ENCODE measurements at regions not wholly inside any gene's neighbourhood (a gene's known extent, or its start where the extent isn't known, plus 50 kb on each side); places are given as distances from the start of the nearest gene placed in this dataset.
A peak's percentile ranks its signal among the peaks of the same experiment; 100 is the strongest.
"Not testable (repeated sequence)": the region's sequence is repeated elsewhere in the genome, so short reads cannot be mapped to it uniquely, and the experiment has no call there.

DNA sequence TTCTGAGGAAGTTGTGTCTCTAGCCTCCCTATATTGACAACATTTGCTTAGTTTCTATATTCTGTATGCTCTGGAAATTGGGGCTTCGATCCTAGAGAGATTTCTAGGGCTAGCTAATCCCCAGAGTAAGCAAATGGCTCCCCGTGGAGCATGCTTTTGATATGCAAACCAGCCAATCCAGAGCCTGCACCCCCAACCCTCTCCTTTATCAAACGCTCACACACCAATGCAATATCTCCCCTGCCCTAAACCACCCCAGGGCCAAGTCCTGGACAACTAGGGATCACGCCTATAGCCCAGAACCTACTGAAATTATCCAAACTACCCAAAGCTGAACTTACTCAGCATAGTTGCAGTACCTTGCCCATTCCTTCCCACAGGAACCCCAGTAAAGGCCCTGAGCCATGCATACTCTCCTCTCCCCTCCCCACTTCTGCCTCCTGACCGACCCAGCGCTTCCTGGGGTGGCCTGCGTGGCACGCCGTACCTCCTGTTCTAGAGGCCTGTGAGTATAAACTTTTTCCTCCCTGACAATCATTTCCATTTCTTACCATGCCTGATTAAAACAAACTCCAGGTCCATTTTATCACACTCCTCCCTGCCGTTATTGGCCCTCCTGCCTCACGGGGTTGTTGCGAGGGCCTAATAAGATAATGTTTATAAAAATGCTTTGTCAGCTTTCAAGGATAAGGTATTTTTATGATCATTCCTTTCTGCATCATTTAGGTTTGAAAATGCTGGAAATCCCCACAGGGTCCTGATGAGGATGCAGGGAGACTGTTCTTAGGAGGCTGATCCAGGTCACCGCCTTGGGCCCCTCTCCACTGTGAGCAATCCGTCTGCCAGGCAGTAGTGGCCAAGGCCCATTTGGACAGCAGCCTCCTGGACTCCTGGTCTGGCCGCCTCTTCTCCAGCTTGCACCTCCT, 102.7 kb downstream of the TENT5C start:
- no peak for DNase-seq

DNA sequence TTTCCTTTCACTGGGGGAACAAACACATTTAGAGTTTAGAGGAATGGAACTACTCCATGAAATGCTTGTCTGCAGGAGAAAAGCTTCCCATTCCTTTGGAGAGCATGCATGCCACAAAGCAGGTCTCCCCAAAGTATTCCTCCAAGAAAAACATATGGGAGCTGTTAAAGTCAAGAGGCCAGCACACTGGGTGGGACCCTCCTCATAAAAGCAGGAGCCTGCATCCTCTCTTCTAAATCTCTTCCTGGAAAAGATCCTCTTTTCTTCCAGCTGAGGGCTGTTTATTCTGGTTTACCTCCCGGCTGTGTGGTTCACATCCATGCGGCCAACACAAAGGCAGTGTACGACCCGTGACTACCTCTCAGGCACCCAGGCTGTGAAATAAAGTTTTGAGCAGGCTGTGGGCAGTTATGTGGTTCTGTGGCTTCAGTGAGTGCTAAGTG, 103.4 kb downstream of the TENT5C start:
- no peak for DNase-seq

DNA sequence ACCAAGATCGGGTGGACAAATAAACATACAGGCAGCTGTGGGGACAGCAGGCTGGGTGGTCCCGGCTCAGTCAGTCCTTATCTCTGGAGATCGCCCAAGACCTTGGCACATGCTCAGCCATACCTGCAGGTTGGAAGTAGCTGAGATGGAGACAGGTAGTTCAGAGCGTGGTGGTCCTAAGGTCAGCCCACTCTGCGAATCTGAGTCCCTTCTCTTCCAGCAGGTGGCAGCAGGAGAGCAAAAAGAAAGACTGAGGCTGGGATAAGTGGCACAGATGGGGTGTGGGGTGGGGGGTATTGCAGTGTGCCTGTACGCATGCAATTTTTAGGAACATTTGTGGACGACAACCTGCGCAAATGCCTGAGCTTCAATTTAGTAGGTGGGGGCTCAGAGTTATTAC, 104.9 kb downstream of the TENT5C start:
- no peak for DNase-seq

DNA sequence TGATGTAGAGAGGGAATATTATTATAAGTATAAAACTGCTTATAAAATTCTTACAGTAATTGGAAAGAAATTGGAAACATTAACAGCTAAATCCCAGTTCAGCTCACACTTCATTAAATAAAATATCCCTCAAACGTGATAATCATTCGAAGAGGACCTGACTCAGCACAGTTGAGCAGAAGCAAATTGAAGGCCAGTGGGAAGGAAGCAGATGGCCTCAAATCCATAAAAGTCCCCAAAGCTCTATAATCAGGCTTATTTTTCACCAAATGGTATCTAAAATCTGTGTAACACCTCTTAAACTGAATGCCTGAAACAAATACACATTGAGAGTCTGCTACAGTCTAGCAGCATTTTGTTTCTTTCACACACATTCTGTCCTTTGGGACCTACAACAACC, 106.8 kb downstream of the TENT5C start:
- DNase-seq: no peak

DNA sequence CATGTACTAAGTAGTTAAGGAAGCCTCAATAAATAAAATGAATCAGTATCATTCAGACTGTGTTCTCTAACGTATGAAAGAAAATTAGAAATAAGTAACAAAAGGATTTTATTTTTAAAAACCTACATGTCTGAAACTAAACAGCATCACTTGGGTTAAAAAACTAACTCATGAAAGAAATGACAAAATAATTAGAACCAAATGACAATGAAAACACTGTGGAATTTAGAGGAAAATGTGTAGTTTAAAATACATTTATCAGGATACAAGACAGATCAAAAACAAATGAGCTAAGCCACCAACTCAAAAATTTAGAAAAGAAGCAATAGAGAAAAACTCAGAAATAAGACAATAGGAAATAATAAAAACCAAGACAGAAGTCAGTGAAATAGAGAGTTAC, 108.7 kb downstream of the TENT5C start:
- no peak for DNase-seq

DNA sequence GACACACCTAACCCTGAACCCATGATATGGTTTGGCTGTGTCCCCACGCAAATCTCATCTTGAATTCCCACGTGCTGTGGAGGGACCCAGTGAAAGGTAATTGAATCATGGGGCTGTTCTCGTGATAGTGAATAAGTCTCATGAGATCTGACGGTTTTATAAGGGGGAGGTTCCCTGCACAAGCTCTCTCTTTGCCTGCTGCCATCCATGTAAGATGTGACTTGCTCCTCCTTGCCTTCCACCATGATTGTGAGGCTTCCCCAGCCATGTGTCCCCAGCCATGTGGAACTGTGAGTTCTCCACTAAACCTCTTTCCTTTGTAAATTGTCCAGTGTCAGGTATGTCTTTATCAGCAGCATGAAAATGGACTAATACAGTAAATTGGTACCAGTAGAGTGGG, 110.2 kb downstream of the TENT5C start:
- DNase-seq: not testable (repeated sequence)

DNA sequence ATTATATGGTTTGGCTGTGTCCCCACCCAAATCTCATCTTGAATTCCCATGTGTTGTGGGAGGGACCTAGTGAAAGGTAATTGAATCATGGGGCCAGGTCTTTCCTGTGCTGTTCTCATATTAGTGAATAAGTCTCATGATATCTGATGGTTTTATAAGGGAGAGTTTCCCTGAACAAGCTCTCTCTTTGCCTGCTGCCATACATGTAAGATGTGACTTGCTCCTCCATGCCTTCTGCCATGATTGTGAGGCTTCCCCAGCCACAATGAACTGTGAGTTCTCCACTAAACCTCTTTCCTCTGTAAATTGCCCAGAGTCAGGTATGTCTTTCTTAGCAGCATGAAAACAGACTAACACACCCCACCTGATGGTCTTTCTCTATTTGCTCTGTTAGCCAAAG, 112.1 kb downstream of the TENT5C start:
- DNase-seq: not testable (repeated sequence)

DNA sequence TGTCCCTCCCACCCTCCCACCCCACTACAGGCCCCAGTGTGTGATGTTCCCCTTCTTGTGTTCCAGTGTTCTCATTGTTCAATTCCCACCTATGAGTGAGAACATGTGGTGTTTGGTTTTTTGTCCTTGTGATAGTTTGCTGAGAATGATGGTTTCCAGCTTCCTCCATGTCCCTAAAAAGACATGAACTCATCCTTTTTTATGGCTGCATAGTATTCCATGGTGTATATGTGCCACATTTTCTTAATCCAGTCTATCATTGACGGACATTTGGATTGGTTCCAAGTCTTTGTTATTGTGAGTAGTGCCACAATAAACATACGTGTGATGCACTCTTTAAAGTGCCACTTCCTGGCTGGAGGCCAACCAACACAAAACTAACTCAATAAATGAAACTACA, 112.7 kb downstream of the TENT5C start:
- not testable (repeated sequence) for DNase-seq

DNA sequence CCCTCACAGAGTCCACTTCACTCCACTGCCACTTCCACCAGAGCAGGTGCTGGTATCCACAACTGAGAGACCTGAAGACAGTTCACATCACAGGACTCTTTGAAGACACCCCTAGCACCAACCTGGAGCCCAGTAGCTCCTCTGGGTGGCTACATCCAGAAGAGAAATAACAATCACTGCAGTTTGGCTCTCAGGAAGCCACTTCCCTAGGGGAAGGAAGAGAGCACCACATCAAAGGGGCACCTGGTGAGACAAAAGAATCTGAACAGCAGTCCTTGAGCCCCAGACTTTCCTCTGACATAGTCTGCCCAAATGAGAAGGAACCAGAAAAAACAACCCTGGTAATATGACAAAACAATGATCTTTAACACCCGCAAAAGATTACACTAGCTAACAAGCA, 113.2 kb downstream of the TENT5C start:
- no peak for DNase-seq

DNA sequence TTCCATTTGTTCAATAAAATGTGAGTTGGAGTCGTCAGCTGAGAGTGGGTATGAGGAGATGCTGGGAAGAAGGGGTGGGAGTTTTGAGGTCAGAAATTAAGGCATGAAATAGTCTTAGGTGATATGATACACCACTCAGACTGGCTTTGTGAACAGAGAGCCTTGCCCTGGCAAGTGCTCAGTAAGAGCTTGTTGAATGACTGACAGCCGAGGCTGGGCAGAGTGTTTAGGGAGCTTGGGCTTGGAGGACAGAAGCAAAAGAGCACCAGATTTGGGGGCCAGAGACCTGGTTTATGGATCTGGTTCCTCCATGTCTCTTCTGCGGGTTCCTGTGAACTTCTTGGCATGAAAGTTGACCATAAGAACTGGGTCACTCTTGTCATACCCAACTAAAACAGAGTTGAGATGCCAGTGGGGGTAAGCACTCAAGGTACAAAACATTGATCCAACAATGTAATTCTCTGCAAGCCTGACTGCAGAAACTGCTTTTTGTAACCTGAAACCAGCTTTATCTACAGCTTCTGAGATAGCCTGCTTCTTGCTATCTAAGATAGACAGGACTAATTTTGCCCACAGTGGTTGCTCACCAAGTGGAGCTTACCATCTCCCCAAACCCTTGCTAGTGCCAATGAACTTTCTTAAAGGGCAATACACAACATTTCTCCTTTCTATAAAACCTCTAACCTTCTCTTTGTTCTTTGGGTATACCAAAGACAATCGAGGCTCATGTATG, 126.4 kb downstream of the TENT5C start:
- DNase-seq: no peak

DNA sequence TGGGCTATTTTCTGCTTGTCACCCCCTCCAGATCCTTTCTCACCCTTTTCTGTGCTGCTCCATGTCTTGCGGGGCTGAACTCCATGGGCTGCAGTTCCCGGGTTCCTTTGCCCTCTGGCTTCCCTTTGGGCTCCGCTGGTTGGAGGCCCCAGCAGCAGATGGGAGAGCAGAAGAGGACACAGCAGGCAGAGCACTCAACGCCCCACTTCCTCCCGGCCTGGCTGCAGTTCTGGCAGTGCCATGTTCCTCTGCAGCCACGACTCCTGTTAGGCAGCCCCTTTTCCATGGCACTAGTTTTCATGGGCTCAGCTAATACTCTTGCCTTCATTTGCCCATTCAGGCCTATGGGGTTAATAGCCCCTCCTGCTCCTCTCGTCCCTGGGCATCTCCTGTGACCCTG, 127.1 kb downstream of the TENT5C start:
- no peak for DNase-seq

DNA sequence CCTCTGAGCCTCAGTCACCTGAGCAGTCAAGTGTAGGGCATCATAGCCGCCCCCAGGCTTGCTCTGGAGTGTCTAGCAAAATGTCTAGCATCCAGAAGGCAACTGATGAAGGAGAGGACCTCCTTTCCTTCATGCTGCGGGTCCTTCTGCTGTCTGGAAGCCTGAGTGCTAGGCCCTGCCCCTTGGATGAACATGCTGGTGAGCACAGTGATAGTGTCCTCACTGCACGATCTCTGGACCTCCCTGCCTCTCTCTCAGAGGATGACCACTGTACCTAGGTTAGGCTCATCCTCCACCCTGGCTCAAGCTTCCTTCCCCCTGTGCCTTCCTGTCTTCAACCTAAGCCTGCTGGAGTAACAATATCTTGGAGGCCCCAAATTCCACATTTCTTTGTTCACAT, 128.6 kb downstream of the TENT5C start:
- DNase-seq: no peak

DNA sequence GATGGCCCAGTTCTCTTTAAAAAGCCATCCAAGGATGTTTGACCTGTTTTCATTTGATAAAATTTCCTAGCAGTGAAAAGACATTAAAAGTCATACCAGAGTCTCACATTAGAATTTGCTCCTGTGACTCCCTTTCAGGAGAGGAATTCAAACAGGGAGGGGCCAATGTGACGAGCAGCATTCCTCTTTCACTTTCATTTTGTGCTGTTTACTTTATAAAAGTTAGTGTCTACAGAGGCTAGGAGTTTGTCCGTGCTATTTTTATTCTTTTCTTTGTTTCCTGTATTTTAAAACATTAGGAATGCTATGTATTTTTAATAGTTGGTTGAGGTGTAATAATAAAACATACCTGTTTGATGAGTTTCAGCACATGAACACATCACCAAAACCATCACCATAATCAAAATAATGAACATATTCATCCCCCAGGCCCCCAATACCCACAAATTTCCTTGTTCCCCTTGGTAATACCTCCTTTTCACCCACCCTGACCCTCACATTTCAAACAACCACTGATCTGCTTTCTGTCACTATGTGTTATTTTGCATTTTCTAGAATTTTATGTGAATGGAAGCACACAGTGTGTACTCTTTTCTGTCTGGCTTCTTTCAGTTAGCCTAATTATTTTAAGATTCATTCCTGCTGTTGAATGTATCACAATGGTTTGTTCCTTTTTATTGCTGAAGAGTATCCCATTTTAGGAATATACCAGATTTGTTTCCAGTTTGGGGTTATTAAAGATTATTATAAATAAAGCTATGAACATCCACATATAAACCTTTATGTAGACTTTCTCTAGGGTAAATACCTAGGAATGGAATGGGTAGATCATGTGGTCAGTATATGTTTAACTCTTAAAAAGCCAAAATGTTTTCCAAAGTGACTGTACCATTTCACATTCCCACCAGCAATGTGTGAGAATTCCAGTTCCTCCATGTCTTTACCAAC, 129.5 kb downstream of the TENT5C start:
- DNase-seq: peak; percentile 57

DNA sequence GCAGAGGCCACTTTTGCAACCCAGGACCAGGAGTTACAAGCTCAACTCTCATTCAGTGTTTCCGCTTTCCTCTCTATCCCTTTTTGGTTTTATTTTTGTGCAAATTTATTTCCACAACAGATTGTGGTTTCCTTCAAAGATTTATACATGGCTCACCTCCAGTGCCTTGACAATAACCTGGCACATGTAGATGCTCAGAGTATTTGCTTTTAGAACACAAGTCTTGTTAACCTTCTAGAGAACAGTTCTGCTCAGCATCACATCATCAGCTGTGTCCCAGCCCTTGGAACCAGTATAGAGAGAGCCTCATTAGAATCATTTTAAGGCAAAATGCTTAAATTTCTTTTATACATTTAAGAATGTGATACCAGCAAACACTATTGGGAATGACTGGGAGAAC, 133.7 kb downstream of the TENT5C start:
- no peak for DNase-seq

DNA sequence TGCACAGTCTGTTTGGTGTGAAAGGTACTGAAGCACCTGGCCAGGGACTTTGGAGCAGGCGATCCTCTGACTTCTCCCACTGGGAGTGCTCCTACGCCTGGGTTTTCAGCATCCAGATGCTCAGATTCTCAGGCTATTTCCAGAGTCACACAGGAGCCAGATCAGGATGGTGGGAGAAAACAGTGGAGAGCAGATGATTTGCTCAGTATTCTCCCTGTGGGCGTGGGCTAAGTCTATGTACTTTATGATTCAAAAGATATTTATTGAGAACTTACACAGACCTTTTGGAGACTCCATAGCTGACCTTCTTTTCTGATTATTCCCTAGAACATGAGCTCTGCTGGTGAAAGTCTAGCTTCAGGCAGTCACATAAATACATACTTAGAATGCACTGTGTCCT, 134.6 kb downstream of the TENT5C start:
- no peak for DNase-seq

DNA sequence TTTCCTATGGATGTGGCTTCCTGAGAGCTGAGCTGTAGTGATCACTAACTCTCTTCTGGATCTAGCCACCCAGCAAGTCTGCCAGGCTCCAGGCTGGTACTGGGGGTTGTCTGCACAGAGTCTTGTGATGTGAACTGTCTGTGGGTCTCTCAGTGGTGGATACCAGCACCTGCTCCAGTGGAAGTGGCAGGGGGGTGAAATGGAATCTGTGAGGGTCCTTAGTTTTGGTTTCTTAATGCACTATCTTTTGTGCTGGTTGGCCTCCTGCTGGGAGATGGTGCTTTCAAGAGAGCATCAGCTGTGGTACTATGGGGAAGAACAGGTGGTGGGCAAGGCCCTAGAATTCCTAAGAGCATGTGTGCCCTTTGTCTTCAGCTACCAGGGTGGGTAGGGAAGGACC, 140.7 kb downstream of the TENT5C start:
- DNase-seq: not testable (repeated sequence)

DNA sequence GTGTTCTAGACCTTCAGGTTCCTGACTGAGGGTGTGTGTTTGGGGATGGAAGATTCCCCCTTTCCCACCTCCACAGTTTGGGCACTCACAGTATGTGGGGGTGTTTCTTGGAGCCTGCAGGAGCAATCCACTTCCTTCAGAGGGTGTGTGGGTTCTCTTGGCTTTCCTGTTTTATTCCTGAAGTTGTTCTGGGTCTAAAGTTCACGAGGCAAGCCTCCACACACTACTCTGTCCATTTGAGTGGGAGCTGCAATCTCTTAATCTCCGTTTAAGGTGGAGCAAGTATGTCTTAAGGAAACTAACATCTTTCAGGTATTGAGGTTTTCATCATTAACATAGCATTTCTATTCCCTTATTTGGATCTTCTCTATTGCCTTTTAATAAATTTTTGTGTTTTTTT, 141.8 kb downstream of the TENT5C start:
- no peak for DNase-seq

DNA sequence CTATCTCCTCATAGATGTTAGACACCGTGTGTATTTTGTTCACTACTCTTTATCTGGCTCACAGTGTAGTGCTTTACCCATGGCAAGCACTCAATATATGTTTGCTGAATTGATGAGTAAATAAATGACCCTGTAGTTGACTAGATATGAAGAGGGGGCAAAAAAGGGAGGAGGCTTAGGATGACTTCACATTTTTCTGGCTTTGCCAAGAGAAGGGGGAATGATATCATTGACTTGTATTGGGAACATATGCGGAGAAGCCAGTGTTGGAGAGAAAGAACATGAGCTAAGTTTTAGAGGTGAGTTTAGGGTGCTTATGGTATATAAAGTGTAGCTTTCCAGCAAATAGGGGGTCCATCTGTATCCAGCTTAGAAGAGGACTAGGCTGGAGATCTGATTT, 145.5 kb downstream of the TENT5C start:
- no peak for DNase-seq

DNA sequence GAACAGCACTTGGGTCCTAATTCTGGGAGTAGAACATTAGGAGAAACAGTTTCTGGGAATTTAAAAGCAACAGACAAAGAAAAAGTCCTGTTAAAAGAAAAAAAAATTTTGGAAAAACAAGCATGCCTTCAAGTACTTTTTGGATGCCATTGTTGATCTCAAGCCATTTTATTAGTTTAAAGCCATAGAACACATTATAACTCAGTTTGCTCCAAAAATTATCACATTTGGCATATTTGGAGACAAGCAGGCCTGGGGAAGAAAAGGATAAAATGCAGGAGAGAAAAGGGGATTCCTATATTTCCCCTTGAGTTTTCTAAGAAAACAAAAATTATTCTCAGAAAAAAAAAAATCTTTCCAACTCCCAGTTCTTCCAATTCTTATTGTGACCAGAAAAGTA, 146.8 kb downstream of the TENT5C start:
- DNase-seq: no peak

DNA sequence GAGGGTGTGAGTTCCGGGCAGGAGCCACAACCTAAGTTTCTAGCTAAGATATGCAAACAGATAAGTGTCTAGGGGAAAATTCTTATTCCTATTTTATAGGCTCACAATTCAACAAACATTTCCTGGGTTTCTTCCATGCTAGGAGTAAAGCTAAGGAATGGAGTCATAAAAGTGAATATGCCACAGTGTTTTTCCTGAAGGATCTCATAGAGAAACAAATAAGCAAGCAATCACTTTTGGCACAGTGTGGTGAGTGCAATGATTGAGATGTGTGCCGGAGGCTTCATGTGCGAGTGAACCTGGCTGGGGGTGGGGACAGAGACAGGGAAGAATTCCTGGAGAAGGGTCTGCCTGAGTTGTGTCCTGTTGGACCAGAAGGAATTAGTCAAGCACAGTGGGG, 147.4 kb downstream of the TENT5C start:
- no peak for DNase-seq

DNA sequence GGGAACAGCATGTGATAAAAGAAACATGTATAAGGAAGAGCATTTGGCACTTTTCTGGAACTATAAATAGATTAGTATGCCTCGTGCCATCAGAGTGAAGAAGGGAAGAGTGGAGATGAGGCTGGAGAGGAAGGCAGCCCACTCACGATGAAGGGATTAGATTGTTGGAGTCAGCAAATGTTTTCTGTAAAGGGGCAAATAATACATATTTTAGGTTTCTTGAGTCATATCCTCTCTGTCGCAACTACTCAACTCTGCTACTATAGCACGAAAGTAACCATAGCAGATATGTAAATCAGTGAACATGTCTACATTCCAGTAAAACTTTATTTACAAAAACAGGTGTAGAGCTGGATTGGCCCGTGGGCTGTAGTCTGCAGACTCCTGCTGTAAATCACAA, 147.8 kb downstream of the TENT5C start:
- DNase-seq: peak; percentile 90

DNA sequence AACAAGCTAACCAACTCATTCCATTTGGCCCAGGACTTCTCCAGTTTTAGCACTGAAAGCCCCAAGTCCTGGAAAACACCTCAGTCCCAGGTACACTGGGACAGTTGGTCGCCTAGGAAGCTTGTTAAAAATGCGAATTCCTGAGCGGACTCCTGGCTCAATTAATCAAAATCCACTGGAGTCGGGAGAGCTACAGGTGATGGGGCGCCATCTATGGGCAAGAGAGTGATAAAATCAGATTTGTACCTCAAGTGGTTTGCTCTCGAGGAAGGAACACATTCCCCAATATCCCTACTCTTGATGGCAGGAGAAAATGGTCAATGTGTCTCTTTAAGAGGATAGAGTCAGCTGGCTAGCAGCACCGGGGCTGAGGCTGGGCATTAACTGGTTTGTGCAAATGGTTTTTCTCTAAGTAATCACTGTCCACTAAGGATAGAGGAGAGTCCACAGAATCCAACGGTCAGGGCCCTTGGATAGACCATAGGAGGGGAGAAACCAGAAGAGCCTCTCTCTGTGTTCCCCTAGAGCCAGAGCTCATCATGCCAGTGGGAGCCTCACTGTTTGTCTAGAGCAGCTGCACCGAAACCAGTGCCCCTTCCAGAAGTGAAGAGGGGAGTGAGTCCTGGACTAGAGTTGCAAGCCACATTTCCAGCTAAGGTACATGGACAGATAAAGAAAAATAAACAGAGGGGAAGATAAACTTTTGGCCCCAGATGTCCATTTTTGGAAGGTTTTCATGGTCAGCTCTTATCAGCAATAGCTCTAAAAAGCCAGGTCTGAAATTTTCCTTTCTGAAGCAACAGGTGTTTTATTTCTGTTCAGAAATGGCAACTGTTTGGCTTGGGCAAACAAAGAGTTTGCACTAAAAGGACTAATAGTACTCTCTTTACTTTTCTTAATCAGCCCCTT, 148.5 kb downstream of the TENT5C start:
- peak; percentile 63 for DNase-seq

Data from HCEC 1CT (cell line).